Stimulated activated CD4-positive, alpha-beta T cell treated with anti-CD3 and anti-CD28 coated beads, TNF-alpha, amount 100 ng/mL, for 24 hours (primary cell): ENCODE measurements at regions not wholly inside any gene's neighbourhood (a gene's known extent, or its start where the extent isn't known, plus 50 kb on each side); places are given as distances from the start of the nearest gene placed in this dataset.
A peak's percentile ranks its signal among the peaks of the same experiment; 100 is the strongest.

Experiments
- DNase-seq, 3 experiments: peaks; one replicate each; pipeline ENCODE4 v3.0.0-alpha.2; 2020; ENCODE audit warnings: low read depth in 3 of 3

GRCh38 chrX:149274516-149275105 lies 230.5 kb downstream of the IDS start:
- no peak for DNase-seq

- DNase-seq = no peak
Measured at GRCh38 chrX:149272690-149273463, 232.2 kb downstream of the IDS start.

DNA sequence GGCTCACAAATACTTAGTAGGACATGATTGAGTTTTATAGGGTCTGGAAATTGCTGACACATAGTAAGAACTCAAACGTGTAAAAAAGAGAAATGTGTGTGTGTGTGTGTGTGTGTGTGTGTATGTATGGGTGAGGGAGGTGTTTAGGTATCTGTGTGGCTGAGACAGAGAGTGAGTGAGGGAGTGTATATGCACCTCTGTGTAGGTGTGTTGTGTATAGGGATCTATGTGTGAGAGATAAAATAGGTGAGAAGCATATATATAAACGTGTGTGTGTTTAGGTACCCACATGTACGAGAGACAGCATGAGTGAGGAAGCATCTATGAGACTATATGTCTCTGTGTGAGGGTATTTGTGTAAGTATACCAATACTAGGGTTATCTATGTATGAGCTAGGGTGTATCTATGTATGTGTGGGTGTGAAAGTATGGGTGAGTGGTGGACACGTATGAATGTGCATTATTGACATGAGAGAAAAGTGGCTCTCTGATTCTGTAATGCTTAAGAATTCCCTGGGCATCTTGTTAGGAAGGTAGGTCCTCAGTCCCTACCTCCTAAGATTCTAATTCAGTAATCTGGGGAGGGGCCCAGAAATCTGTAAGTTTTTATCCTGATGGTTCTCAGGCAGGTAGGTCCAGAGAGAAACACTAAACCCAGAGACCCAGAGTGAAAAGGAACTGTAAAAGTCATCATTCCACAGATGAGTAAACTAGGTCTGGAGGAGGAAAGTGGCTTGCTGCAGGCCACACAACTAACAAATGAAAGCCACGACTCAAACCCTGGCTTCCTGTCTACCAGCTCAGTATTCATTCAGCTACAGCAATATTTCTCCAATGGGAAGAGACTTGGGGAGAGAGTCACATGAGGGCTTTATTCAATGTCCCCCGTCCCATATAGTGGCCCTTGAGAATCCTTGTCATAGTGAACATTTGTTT lies 237.0 kb downstream of the IDS start:
- DNase-seq = peak in 1 of 3 experiments; percentile 1

- no peak for DNase-seq
Measured at GRCh38 chrX:149262086-149262485, 243.0 kb downstream of the IDS start.

- no peak for DNase-seq
Measured at GRCh38 chrX:149259241-149259640, 245.9 kb downstream of the IDS start.

DNA sequence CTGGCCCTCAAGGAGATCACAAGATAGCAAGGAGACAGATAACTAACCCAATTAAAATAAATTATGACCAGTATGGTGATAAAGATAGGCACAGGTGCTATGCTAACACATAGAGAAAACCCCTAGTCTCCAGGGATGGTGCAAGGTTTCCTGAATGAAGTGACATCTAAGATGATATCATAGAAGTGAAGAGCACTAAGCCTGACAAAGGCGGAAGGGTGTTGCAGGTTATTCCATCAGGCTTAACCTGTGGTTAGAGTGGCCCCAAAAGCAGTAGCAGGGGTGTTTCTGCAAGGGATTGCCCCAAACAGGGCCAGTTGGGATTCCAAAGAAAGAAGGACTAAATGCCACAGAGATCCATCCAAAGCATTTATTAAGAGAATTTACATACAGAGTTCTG lies 249.2 kb downstream of the IDS start:
- no peak for DNase-seq

DNA sequence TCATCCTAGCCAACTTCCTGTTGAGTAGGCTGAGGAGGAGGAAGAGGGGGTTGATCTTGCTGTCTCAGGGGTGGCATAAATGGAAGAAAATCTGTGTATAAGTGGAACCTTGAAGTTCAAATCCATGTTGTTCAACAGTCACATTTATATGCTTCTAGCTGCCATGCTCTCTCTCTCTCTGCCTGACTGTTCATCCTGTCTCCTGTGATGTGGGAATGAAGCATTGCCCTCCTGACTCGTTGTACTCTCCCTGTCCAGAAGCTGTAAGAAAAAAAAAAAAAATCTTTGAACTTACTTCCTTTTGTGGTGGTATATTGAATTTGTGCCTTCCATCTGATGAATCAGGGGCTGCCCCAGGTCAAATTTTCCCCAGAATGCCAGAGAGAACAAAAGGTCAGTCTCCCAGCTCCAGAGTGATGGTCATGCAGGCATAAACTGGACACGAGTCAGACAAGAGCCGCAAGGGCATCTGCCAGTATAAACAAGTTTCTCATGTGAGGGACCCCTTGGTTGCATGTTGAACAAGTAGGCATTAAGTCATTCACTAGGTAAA lies 257.0 kb downstream of the IDS start:
- no peak for DNase-seq

DNA sequence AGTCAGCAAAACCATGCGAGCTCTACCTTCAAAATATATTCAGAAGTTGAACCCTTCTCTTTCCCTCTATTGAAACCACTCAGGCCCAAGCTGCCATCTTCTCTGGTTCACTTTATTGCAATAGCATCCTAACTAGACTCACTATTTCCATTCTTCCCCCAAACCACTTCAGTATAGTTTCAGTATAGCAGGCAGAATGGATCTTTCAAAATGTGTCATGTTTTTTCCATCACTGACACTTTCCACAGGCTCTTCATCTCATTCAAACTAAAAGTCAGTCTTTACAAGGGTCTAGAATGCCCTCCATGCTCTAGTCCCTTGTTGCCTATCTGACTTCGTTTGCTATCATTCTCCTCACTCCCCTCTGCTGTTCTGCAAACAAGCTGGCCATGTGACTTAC lies 274.4 kb downstream of the IDS start:
- DNase-seq = no peak

DNA sequence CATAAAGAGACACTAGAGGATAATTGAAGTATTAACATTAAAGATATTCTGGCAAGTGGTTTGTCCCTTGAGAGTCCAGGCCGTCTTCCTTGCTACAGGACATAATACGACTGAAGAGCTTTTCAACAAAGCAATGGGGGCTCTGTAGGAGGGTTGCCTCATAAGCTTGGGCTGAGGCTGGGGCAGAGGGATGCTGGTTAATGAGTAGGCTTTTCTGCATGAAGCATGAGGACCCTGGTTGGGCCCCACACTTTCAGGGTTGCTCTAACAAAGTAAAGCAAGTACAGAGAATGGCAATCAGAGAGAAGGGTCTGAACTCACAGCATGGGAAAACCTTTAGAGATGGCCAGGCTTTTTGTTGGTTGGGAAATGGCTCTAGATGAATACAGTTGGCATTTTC lies 281.3 kb downstream of the IDS start:
- no peak for DNase-seq

DNA sequence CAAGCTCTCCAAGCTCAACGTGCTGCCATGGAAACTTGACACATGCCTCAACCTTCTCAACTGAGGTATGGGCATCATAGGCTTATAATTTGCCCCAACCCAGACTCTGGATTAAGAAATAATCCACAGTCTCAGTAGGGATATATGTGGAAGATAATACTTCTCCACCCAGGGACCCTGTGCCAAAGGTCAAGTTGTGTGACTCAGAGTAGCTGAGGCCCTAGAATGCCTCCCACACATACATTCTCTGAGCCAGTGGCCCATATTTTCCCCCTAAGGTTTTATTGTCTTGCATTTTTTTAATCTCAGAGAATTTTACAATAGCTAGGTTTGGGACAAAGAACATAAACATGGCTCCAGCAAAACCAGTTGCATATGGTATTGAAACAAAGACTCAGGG lies 283.1 kb downstream of the IDS start:
- DNase-seq = no peak

DNA sequence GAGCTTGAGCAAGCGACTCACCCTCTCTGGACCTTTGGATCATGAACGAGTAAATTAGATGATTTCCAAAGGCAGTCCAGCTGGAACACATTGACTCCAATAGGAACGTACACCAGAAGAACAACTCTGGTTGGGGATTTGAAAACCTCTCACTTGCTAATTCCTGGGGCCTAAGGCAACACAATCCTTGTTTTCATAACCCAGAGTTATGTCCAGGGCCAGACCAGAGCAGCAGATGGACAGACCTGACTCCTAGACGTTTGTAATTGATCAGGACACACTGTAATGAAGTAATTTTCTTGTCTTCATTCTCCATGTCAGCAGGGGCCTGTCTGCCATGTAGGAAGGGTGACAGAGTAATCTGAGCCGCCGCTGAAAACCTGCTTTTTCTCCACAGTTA lies 283.9 kb downstream of the IDS start:
- DNase-seq = no peak

GRCh38 chrX:149213264-149213663 lies 291.8 kb downstream of the IDS start:
- no peak for DNase-seq

DNA sequence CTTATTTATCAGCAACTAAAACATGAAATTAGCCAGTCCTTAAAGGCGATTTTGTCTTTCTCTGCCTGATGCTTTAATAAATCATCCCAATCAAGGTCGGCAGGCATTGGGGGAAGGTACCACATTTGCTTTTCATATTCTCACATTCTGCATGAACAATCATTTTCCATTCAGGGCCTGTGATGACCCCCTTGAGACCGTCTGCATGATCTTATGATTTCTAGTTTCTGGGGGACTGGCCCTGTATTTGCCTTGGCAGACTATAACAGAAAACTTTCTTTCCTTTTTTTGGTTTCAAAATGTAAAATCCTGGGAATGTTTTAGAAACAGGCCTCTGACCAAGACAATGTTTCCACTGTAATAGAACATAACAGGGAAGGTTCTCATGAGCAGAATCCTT lies 296.8 kb downstream of the IDS start:
- no peak for DNase-seq

GRCh38 chrX:149207518-149207917 lies 297.6 kb downstream of the IDS start:
- DNase-seq = no peak

GRCh38 chrX:149205937-149206336 lies 299.2 kb downstream of the IDS start:
- DNase-seq = no peak

GRCh38 chrX:149205081-149205480 lies 300.0 kb downstream of the IDS start:
- DNase-seq = no peak

- no peak for DNase-seq
Measured at GRCh38 chrX:149199734-149200133, 305.4 kb downstream of the IDS start.

GRCh38 chrX:149198980-149199732 lies 305.9 kb downstream of the IDS start:
- DNase-seq = peak in 1 of 3 experiments; percentile 9

DNA sequence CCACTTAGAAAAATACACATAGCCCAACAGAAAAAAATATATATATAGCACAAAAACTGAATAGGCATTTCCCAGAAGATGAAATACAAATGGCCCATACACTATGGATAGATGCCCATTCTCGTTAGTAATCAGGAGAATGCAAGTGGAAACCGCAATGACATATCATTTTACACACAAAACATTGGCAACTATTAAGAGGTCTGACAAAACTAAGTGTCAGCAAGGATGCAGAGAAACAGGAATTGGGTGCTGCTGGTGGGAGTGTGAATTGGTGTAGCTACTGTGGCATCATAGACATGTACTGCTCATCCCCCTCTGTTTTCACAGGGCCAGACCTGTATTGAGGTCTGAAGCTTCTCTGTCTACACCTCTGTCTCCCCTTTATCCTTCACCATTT lies 320.0 kb downstream of the IDS start:
- no peak for DNase-seq

DNA sequence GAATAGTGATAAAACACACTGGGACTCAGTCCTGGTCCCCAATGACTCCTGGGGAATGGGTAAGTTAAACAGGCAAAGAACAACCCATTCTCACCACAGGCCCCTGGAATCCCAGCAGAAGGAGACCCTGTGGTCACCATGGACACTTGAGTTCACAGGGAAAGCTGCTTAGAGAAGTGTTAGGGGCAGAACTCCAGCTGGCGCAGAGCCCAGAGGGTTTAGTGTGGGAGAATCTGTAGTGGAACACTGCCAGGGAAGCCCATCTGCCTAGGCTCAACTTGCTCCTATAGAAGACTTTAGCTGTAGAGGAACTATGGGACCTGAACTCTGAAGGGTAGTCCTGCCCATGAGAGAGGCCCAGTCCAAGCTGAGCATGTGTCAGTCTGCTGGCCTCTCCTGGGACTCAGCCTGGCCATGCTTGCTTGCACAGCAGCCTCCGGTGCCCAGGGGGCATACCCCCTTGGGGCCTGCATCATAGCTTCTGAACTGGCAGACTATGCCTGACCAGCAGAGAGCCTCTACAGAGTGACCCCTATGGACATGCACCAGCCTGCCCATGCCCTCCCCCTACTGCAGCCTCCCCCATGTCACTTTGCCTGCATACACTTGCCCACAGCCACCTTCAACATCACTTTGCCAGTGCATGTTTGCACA lies 343.5 kb downstream of the IDS start:
- DNase-seq = no peak

DNA sequence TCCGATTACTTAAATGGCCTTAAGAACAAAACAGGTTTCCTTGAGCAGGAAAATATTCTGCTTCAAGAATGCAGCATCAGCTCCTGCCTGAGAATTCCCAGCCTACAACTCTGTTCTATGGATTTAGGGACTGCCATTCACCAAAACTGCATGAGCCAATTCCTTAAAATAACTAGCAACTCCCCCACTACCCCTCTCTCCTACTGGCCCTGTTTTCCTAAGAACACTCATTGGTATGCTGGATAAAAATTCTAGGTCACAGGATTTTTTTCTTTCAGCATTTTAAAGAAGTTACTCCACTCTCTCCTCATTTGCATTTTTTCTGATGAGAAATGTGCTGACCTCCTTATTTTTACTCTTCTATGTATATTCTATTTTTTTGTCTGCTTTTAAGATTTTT lies 347.1 kb downstream of the IDS start:
- DNase-seq = no peak
